NCI-H82 (cell line): ENCODE measurements at regions not wholly inside any gene's neighbourhood (a gene's known extent, or its start where the extent isn't known, plus 50 kb on each side); places are given as distances from the start of the nearest gene placed in this dataset.

ENCODE experiments used
- DNase-seq: peaks from one replicate; lab custom pipeline; 2025; lab: John Stamatoyannopoulos, UW

- no peak for DNase-seq
Measured at GRCh38 chr6:91464718-91465117, 877.8 kb upstream of the MAP3K7 start.

GRCh38 chr6:91464201-91464600 is 877.3 kb upstream of the MAP3K7 start:
- DNase-seq: no peak

- DNase-seq: no peak
Measured at GRCh38 chr6:91462241-91462640, 875.4 kb upstream of the MAP3K7 start.

GRCh38 chr6:91453224-91453878 is 866.5 kb upstream of the MAP3K7 start:
- DNase-seq: no peak

GRCh38 chr6:91449539-91449938 is 862.7 kb upstream of the MAP3K7 start:
- DNase-seq: no peak

GRCh38 chr6:91447530-91448254 is 860.8 kb upstream of the MAP3K7 start:
- DNase-seq: no peak

- DNase-seq: no peak
Measured at GRCh38 chr6:91447081-91447480, 860.2 kb upstream of the MAP3K7 start.

- DNase-seq: no peak
Measured at GRCh38 chr6:91443405-91443804, 856.5 kb upstream of the MAP3K7 start.

GRCh38 chr6:91442342-91442741 is 855.5 kb upstream of the MAP3K7 start:
- no peak for DNase-seq

- no peak for DNase-seq
Measured at GRCh38 chr6:91438570-91438969, 851.7 kb upstream of the MAP3K7 start.

GRCh38 chr6:91437315-91437729 is 850.5 kb upstream of the MAP3K7 start:
- DNase-seq: no peak

GRCh38 chr6:91436448-91436847 is 849.6 kb upstream of the MAP3K7 start:
- no peak for DNase-seq

- DNase-seq: no peak
Measured at GRCh38 chr6:91435630-91436029, 848.8 kb upstream of the MAP3K7 start.

- no peak for DNase-seq
Measured at GRCh38 chr6:91434576-91434975, 847.7 kb upstream of the MAP3K7 start.

- DNase-seq: no peak
Measured at GRCh38 chr6:91433660-91434534, 847.0 kb upstream of the MAP3K7 start.

GRCh38 chr6:91428953-91429560 is 842.2 kb upstream of the MAP3K7 start:
- DNase-seq: no peak

GRCh38 chr6:91428296-91428695 is 841.4 kb upstream of the MAP3K7 start:
- no peak for DNase-seq

GRCh38 chr6:91420243-91420642 is 833.4 kb upstream of the MAP3K7 start:
- DNase-seq: no peak

- no peak for DNase-seq
Measured at GRCh38 chr6:91415031-91415605, 828.2 kb upstream of the MAP3K7 start.

- no peak for DNase-seq
Measured at GRCh38 chr6:91412532-91412931, 825.7 kb upstream of the MAP3K7 start.

- DNase-seq: no peak
Measured at GRCh38 chr6:91407706-91408105, 820.8 kb upstream of the MAP3K7 start.

- no peak for DNase-seq
Measured at GRCh38 chr6:91392951-91393350, 806.1 kb upstream of the MAP3K7 start.
